CD4-positive, alpha-beta T cell treated with Interleukin-6 for 4 hours (primary cell): ENCODE measurements at regions not wholly inside any gene's neighbourhood (a gene's known extent, or its start where the extent isn't known, plus 50 kb on each side); places are given as distances from the start of the nearest gene placed in this dataset.
"Not testable (repeated sequence)": the region's sequence is repeated elsewhere in the genome, so short reads cannot be mapped to it uniquely, and the experiment has no call there.

ENCODE experiments used
- DNase-seq: peaks from one replicate; pipeline ENCODE4 v3.0.0-alpha.2; 2020; ENCODE audit warnings: mixed read lengths

GRCh38 chr18:41690332-41691127 is 264.5 kb upstream of the PIK3C3 start:
- no peak for DNase-seq

- DNase-seq, result no peak
Observed at GRCh38 chr18:41687138-41687537, 267.9 kb upstream of the PIK3C3 start.

- no peak for DNase-seq
Observed at GRCh38 chr18:41681138-41681880, 273.7 kb upstream of the PIK3C3 start.

- no peak for DNase-seq
Observed at GRCh38 chr18:41674506-41674905, 280.5 kb upstream of the PIK3C3 start.

GRCh38 chr18:41666231-41666630 is 288.8 kb upstream of the PIK3C3 start:
- DNase-seq, result no peak

GRCh38 chr18:41665210-41665609 is 289.8 kb upstream of the PIK3C3 start:
- DNase-seq, result no peak

GRCh38 chr18:41660654-41661053 is 294.4 kb upstream of the PIK3C3 start:
- no peak for DNase-seq

GRCh38 chr18:41659438-41660130 is 295.4 kb upstream of the PIK3C3 start:
- no peak for DNase-seq

- no peak for DNase-seq
Observed at GRCh38 chr18:41657189-41657588, 297.8 kb upstream of the PIK3C3 start.

- no peak for DNase-seq
Observed at GRCh38 chr18:41655074-41655473, 300.0 kb upstream of the PIK3C3 start.

- no peak for DNase-seq
Observed at GRCh38 chr18:41647914-41648313, 307.1 kb upstream of the PIK3C3 start.

- DNase-seq, result no peak
Observed at GRCh38 chr18:41646915-41647620, 308.0 kb upstream of the PIK3C3 start.

GRCh38 chr18:41645589-41646360 is 309.3 kb upstream of the PIK3C3 start:
- no peak for DNase-seq

GRCh38 chr18:41644466-41644865 is 310.6 kb upstream of the PIK3C3 start:
- DNase-seq, result no peak

- DNase-seq, result no peak
Observed at GRCh38 chr18:41643427-41643826, 311.6 kb upstream of the PIK3C3 start.

- no peak for DNase-seq
Observed at GRCh38 chr18:41642756-41643155, 312.3 kb upstream of the PIK3C3 start.

GRCh38 chr18:41639218-41639617 is 315.8 kb upstream of the PIK3C3 start:
- no peak for DNase-seq

- DNase-seq, result not testable (repeated sequence)
Observed at GRCh38 chr18:41631723-41632285, 323.2 kb upstream of the PIK3C3 start.

GRCh38 chr18:41630232-41630886 is 324.7 kb upstream of the PIK3C3 start:
- no peak for DNase-seq

- no peak for DNase-seq
Observed at GRCh38 chr18:41624460-41624859, 330.6 kb upstream of the PIK3C3 start.

- no peak for DNase-seq
Observed at GRCh38 chr18:41621177-41621576, 333.9 kb upstream of the PIK3C3 start.
